Lower leg skin (tissue), 3 donors: ENCODE measurements at regions not wholly inside any gene's neighbourhood (a gene's known extent, or its start where the extent isn't known, plus 50 kb on each side); places are given as distances from the start of the nearest gene placed in this dataset.

Source experiments
- POLR2A ChIP-seq, 2 donors: fragments of 450-650 bp; IDR thresholded peaks; one replicate each; pipeline ENCODE4 v1.6.1; 2016 to 2017; ENCODE audit warnings: antibody characterized with exemption in 2 of 2, mild to moderate bottlenecking in 1 of 2, moderate library complexity in 1 of 2
- TF ChIP-seq, protein P1 (sequence below), 3 donors: fragments of 450-650 bp; IDR thresholded peaks; one replicate each; pipeline ENCODE4 v1.5.1; 2016; ENCODE audit warnings: antibody characterized with exemption in 3 of 3, mild to moderate bottlenecking in 3 of 3, moderate library complexity in 2 of 3

GRCh38 chr13:111912991-111913760 is 153.8 kb upstream of the SOX1 start:
- TF ChIP-seq, protein P1, sequence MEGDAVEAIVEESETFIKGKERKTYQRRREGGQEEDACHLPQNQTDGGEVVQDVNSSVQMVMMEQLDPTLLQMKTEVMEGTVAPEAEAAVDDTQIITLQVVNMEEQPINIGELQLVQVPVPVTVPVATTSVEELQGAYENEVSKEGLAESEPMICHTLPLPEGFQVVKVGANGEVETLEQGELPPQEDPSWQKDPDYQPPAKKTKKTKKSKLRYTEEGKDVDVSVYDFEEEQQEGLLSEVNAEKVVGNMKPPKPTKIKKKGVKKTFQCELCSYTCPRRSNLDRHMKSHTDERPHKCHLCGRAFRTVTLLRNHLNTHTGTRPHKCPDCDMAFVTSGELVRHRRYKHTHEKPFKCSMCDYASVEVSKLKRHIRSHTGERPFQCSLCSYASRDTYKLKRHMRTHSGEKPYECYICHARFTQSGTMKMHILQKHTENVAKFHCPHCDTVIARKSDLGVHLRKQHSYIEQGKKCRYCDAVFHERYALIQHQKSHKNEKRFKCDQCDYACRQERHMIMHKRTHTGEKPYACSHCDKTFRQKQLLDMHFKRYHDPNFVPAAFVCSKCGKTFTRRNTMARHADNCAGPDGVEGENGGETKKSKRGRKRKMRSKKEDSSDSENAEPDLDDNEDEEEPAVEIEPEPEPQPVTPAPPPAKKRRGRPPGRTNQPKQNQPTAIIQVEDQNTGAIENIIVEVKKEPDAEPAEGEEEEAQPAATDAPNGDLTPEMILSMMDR (IDR thresholded peaks at IDR 0.05) = no peak
- TF ChIP-seq POLR2A (IDR thresholded peaks at IDR 0.05) = no peak
